Stimulated activated CD4-positive, alpha-beta T cell treated with anti-CD3 and anti-CD28 coated beads, Interleukin-12 subunit alpha, Interleukin-12 subunit beta, amount 100 ng/mL, for 24 hours (primary cell): ENCODE measurements at regions not wholly inside any gene's neighbourhood (a gene's known extent, or its start where the extent isn't known, plus 50 kb on each side); places are given as distances from the start of the nearest gene placed in this dataset.
"Not testable (repeated sequence)": the region's sequence is repeated elsewhere in the genome, so short reads cannot be mapped to it uniquely, and the experiment has no call there.

Experiments
- DNase-seq, 2 experiments: peaks; one replicate each; pipeline ENCODE4 v3.0.0-alpha.2; 2020; ENCODE audit warnings: low read depth in 2 of 2

- no peak for DNase-seq
Measured at GRCh38 chrX:5305452-5305851, 923.2 kb downstream of the NLGN4X start.

- no peak for DNase-seq
Measured at GRCh38 chrX:5295004-5295403, 933.7 kb downstream of the NLGN4X start.

GRCh38 chrX:5290635-5291034 is 938.0 kb downstream of the NLGN4X start:
- no peak for DNase-seq

GRCh38 chrX:5289949-5290348 is 938.7 kb downstream of the NLGN4X start:
- not testable (repeated sequence) for DNase-seq

GRCh38 chrX:5278908-5279307 is 949.8 kb downstream of the NLGN4X start:
- DNase-seq = no peak

GRCh38 chrX:5265324-5265850 is 963.3 kb downstream of the NLGN4X start:
- DNase-seq = no peak

- DNase-seq = no peak
Measured at GRCh38 chrX:5250106-5250505, 978.6 kb downstream of the NLGN4X start.

GRCh38 chrX:5242091-5242790 is 986.4 kb downstream of the NLGN4X start:
- no peak for DNase-seq

- no peak for DNase-seq
Measured at GRCh38 chrX:5236749-5237148, 991.9 kb downstream of the NLGN4X start.

- no peak for DNase-seq
Measured at GRCh38 chrX:5236096-5236495, 992.6 kb downstream of the NLGN4X start.

GRCh38 chrX:5233830-5234229 is 994.8 kb downstream of the NLGN4X start:
- DNase-seq = no peak

GRCh38 chrX:5220421-5220820 is 1008.2 kb downstream of the NLGN4X start:
- no peak for DNase-seq

GRCh38 chrX:5194806-5195205 is 1033.9 kb downstream of the NLGN4X start:
- DNase-seq = no peak

- no peak for DNase-seq
Measured at GRCh38 chrX:5180135-5180741, 1048.4 kb downstream of the NLGN4X start.

GRCh38 chrX:5176766-5177165 is 1051.9 kb downstream of the NLGN4X start:
- no peak for DNase-seq

- DNase-seq = no peak
Measured at GRCh38 chrX:5163663-5164062, 1065.0 kb downstream of the NLGN4X start.

GRCh38 chrX:5155301-5155700 is 1073.4 kb downstream of the NLGN4X start:
- no peak for DNase-seq

- no peak for DNase-seq
Measured at GRCh38 chrX:5145957-5146356, 1082.7 kb downstream of the NLGN4X start.

GRCh38 chrX:5142644-5143043 is 1086.0 kb downstream of the NLGN4X start:
- DNase-seq = no peak

- DNase-seq = no peak
Measured at GRCh38 chrX:5122181-5122678, 1106.4 kb downstream of the NLGN4X start.

GRCh38 chrX:5117816-5118215 is 1110.9 kb downstream of the NLGN4X start:
- no peak for DNase-seq

GRCh38 chrX:5113128-5113527 is 1115.5 kb downstream of the NLGN4X start:
- DNase-seq = no peak

GRCh38 chrX:5100004-5100403 is 1128.7 kb downstream of the NLGN4X start:
- no peak for DNase-seq
